Keratinocyte (primary cell): ENCODE measurements at regions not wholly inside any gene's neighbourhood (a gene's known extent, or its start where the extent isn't known, plus 50 kb on each side); places are given as distances from the start of the nearest gene placed in this dataset.

Source experiments
- DNase-seq: peaks from one replicate; pipeline ENCODE4 v3.0.0-alpha.2; 2011; ENCODE audit warnings: low read depth, missing footprints, low spot score
- FAIRE-seq: peaks from 2 replicates; lab custom pipeline; 2011; peaks lifted over from hg19 to GRCh38; lab: Jason Lieb, UNC
- H2AFZ ChIP-seq: 2 replicates; pipeline ENCODE4 v1.6.0; 2012; ENCODE audit warnings: low read length, control low read depth, inconsistent platforms; ENCODE audit not compliant: control insufficient read depth
- H3K27ac ChIP-seq: 2 replicates; pipeline ENCODE4 v1.5.1; 2011; ENCODE audit warnings: low read length; ENCODE audit not compliant: control insufficient read depth, insufficient read depth
- H3K27me3 ChIP-seq: 3 replicates; pipeline ENCODE4 v1.6.0; 2011; ENCODE audit warnings: low read length; ENCODE audit not compliant: control insufficient read depth, insufficient read depth; ENCODE audit errors: extremely low read depth
- H3K36me3 ChIP-seq, 2 experiments: 2 replicates in 1 of 2; 3 replicates in 1 of 2; pipeline ENCODE4 v1.5.1; 2011; ENCODE audit warnings: low read length in 2 of 2, mild to moderate bottlenecking in 1 of 2; ENCODE audit not compliant: control insufficient read depth in 2 of 2, insufficient read depth in 2 of 2; ENCODE audit errors: extremely low read depth in 1 of 2
- H3K4me1 ChIP-seq: 3 replicates; pipeline ENCODE4 v1.5.1; 2011; ENCODE audit warnings: low read length; ENCODE audit not compliant: control insufficient read depth, insufficient read depth; ENCODE audit errors: extremely low read depth
- H3K4me2 ChIP-seq: 3 replicates; pipeline ENCODE4 v1.6.0; 2011; ENCODE audit warnings: low read depth, low read length; ENCODE audit not compliant: control insufficient read depth, insufficient read depth; ENCODE audit errors: extremely low read depth
- H3K4me3 ChIP-seq, 3 experiments: fragments of 200-600 bp in 1 of 3; sonication (generic) in 1 of 3; 2 replicates in 2 of 3; 3 replicates in 1 of 3; pipeline ENCODE4 v1.5.1; 2011 to 2016; ENCODE audit warnings: low read length in 3 of 3, mild to moderate bottlenecking in 3 of 3, control low read depth in 2 of 3, inconsistent platforms in 1 of 3, low read depth in 1 of 3, mixed read lengths in 1 of 3, mixed run types in 1 of 3, moderate library complexity in 1 of 3; ENCODE audit not compliant: control insufficient read depth in 2 of 3, insufficient read depth in 2 of 3; ENCODE audit errors: extremely low read depth in 1 of 3
- H3K79me2 ChIP-seq: 2 replicates; pipeline ENCODE4 v1.6.0; 2012; ENCODE audit warnings: low read length; ENCODE audit not compliant: control insufficient read depth, insufficient read depth
- H3K9ac ChIP-seq: 3 replicates; pipeline ENCODE4 v1.6.0; 2011; ENCODE audit warnings: low read length; ENCODE audit not compliant: control insufficient read depth, insufficient read depth; ENCODE audit errors: extremely low read depth
- H3K9me1 ChIP-seq: 3 replicates; pipeline ENCODE4 v1.6.0; 2011; ENCODE audit warnings: low read length; ENCODE audit not compliant: control insufficient read depth, insufficient read depth; ENCODE audit errors: extremely low read depth
- H3K9me3 ChIP-seq: 2 replicates; pipeline ENCODE4 v1.5.1; 2012; ENCODE audit warnings: low read depth, low read length; ENCODE audit not compliant: control insufficient read depth
- H4K20me1 ChIP-seq: 3 replicates; pipeline ENCODE4 v1.6.0; 2011; ENCODE audit warnings: low read length; ENCODE audit not compliant: control insufficient read depth, insufficient read depth; ENCODE audit errors: extremely low read depth
- CTCF ChIP-seq, 3 experiments: IDR thresholded peaks in 1 of 3; conservative IDR thresholded peaks in 1 of 3; optimal IDR thresholded peaks in 1 of 3; 2 replicates in 2 of 3; 3 replicates in 1 of 3; pipeline versions ENCODE3 to v1.5.1; 2011; ENCODE audit warnings: low read length in 3 of 3, mild to moderate bottlenecking in 3 of 3, moderate library complexity in 2 of 3, control low read depth in 1 of 3, inconsistent platforms in 1 of 3; ENCODE audit not compliant: insufficient read depth in 2 of 3; ENCODE audit errors: extremely low read depth in 1 of 3
- EZH2 ChIP-seq: IDR thresholded peaks from one replicate; pipeline ENCODE4 v1.6.1; 2012; ENCODE audit warnings: inconsistent platforms, mild to moderate bottlenecking, low read length, moderate library complexity
- dilution Hi-C: fragments of 300-500 bp; cut with MboI; formaldehyde crosslinking; loops from one replicate; pipeline ENCODE4 v1.7.0; 2020; ENCODE audit warnings: low sequenced_read_pairs; ENCODE audit not compliant: extremely low pct_ligation_motif_present

- H3K4me1 ChIP-seq: no peaks in the 10 kb centered on the region
- H3K27me3 ChIP-seq: no peaks in the 10 kb centered on the region
- no peaks in the 10 kb centered on the region for H3K36me3 ChIP-seq
- H3K4me2 ChIP-seq: no peak overlapping the region
- dilution Hi-C loops: no loop called here
- H3K27ac ChIP-seq: no peak overlapping the region
- H3K9me1 ChIP-seq: no peaks in the 10 kb centered on the region
- no peaks in the 10 kb centered on the region for H4K20me1 ChIP-seq
- H3K9me3 ChIP-seq: no peaks in the 10 kb centered on the region
- H3K4me3 ChIP-seq: no peak overlapping the region
- TF ChIP-seq EZH2: no peak
- TF ChIP-seq CTCF (optimal IDR thresholded peaks at IDR 0.05 in 1 of 3, IDR thresholded peaks at IDR 0.05 in 1 of 3, conservative IDR thresholded peaks at IDR 0.05 in 1 of 3; ENCODE audit: extremely low read depth in 1 of 3, insufficient read depth in 2 of 3, low read length in 3 of 3): no peak
- no peak for FAIRE-seq
- DNase-seq: no peak
- H2AFZ ChIP-seq: no peak overlapping the region
- H3K9ac ChIP-seq: no peak overlapping the region
- H3K79me2 ChIP-seq: no peaks in the 10 kb centered on the region
Measured at GRCh38 chr2:59830601-59831000, 722.9 kb downstream of the BCL11A start.

- FAIRE-seq: no peak
- no peak for DNase-seq
- Histone ChIP-seq H2AFZ (no peak overlapping the region), H3K9me1 (no peaks in the 10 kb centered on the region), H3K9me3 (no peaks in the 10 kb centered on the region), H3K4me3 (no peak overlapping the region), H3K4me1 (no peaks in the 10 kb centered on the region), H3K9ac (no peak overlapping the region), H3K4me2 (no peak overlapping the region), H4K20me1 (no peaks in the 10 kb centered on the region), H3K27ac (no peak overlapping the region), H3K79me2 (no peaks in the 10 kb centered on the region), H3K36me3 (no peaks in the 10 kb centered on the region), H3K27me3 (no peaks in the 10 kb centered on the region)
- TF ChIP-seq CTCF (optimal IDR thresholded peaks at IDR 0.05 in 1 of 3, IDR thresholded peaks at IDR 0.05 in 1 of 3, conservative IDR thresholded peaks at IDR 0.05 in 1 of 3; ENCODE audit: extremely low read depth in 1 of 3, insufficient read depth in 2 of 3, low read length in 3 of 3): no peak
- TF ChIP-seq EZH2: no peak
- dilution Hi-C loops: no loop called here
Measured at GRCh38 chr2:59827677-59828076, 725.8 kb downstream of the BCL11A start.
